Activated CD4-positive, alpha-beta T cell treated with anti-CD3 and anti-CD28 coated beads, Interleukin-2, amount 10 ng/mL, durations not matched to agents 24 days and 14 days (primary cell): ENCODE measurements at regions not wholly inside any gene's neighbourhood (a gene's known extent, or its start where the extent isn't known, plus 50 kb on each side); places are given as distances from the start of the nearest gene placed in this dataset.

ENCODE experiments used
- DNase-seq: peaks from one replicate; pipeline ENCODE4 v3.0.0; 2022
- H3K27ac Mint-ChIP-seq: one replicate; pipeline ENCODE4 v1.8.0; 2022; ENCODE audit warnings: mild to moderate bottlenecking, mixed read lengths
- H3K27me3 Mint-ChIP-seq: one replicate; pipeline ENCODE4 v1.8.0; 2022; ENCODE audit warnings: mixed read lengths
- H3K36me3 Mint-ChIP-seq: one replicate; pipeline ENCODE4 v1.8.0; 2022; ENCODE audit warnings: low read depth, mild to moderate bottlenecking, mixed read lengths
- H3K4me1 Mint-ChIP-seq: one replicate; pipeline ENCODE4 v1.8.0; 2021; ENCODE audit warnings: mixed read lengths
- H3K4me3 Mint-ChIP-seq: one replicate; pipeline ENCODE4 v1.8.0; 2022; ENCODE audit warnings: mild to moderate bottlenecking, moderate library complexity, mixed read lengths
- H3K9me3 Mint-ChIP-seq: one replicate; pipeline ENCODE4 v1.8.0; 2021; ENCODE audit warnings: mixed read lengths
- intact Hi-C: fragments of 100-400 bp; cut with micrococcal nuclease; formaldehyde crosslinking; loops from one replicate; pipeline ENCODE4 v1.15.1; 2023

DNA sequence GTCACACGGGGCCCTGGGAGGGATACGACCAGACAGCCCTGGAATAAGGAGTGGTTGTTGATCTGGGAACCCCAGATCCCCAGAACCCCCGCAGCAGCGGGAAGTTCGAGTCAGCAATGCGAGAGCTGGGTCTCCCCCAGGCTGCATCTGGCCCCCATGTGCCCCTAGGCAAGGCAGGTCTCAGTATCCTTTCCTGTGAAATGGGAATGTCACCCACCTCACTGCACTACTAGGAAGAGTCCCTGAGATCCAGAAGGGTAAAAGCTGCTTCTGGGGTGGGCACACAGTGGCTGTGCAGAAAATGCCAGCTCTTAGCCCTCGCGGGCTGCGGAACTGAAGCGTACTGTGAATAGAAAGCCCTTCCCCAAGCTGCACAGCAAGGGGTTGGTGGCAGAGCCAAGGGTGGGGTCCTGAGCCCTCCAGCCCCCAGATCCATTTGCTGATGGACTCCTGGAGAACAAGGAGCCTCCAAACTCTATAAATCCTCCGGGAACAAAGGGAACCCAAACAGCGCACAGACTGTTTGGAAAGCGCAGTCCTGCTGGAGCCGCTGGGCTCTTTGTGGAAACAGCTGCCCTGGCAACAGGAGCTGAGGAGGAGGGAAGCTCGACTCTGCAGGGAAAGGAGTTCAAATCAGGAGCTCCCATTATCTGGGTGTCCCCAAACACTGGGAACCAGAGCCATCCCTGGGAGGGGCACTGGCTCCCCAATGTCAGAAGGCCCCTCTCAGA is 68.2 kb upstream of the SHISAL1 start:
- H3K36me3 Mint-ChIP-seq, result no peaks in the 10 kb centered on the region
- no peaks in the 10 kb centered on the region for H3K4me1 Mint-ChIP-seq
- H3K4me3 Mint-ChIP-seq, result no peak overlapping the region
- intact Hi-C loops, result no loop called here
- no peaks in the 10 kb centered on the region for H3K9me3 Mint-ChIP-seq
- no peak for DNase-seq
- no peak overlapping the region for H3K27ac Mint-ChIP-seq
- H3K27me3 Mint-ChIP-seq, result peaks cover 5% of the 10 kb centered on the region

DNA sequence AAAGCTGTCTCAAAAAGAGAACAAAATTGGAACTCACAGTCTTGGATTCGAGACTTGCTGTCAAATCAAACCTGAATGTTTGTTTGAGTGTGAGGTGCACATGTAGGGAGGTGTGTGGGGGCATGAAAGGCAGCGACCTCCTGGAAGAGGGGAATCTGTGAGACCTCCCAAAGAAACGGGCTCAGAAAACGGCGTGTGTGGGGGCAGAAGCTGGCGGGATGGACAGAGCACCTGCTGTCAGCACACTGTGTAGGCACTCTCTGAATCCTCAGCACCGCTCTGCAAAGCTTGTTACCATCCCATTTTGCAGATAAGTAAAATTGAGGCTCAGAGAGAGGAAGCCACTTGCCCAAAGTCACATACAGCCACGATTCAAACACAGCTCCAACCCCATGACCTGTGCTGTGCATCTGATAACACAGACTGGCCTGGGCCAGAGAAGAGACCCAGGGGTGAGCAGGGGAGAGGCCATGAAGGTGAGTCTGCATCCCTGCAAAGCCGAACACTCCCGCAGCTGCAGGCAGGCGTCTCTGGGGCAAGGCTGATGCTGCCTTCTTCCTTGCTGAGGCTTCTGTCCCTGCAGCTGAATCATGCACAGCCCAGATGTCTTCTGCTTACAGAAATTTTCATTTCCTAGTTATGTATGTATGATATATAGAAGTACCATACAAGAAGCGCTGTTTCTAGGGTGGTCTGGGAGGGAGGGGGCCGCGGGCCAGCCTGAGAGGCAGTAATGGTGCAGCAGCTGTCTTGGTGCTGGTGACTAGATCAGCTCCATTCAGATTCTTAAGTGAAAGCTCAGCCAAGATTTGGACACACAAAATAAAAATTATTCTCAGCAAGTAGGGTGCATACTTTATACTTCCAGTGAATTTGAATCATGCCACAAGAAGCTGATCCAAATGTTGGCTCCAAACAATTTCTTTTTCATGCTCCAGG is 67.3 kb upstream of the SHISAL1 start:
- peaks cover 6% of the 10 kb centered on the region for H3K9me3 Mint-ChIP-seq
- H3K4me1 Mint-ChIP-seq, result no peaks in the 10 kb centered on the region
- intact Hi-C loops, result no loop called here
- DNase-seq, result no peak
- peaks cover 7% of the 10 kb centered on the region for H3K27me3 Mint-ChIP-seq
- H3K4me3 Mint-ChIP-seq, result no peak overlapping the region
- no peaks in the 10 kb centered on the region for H3K36me3 Mint-ChIP-seq
- no peak overlapping the region for H3K27ac Mint-ChIP-seq

DNA sequence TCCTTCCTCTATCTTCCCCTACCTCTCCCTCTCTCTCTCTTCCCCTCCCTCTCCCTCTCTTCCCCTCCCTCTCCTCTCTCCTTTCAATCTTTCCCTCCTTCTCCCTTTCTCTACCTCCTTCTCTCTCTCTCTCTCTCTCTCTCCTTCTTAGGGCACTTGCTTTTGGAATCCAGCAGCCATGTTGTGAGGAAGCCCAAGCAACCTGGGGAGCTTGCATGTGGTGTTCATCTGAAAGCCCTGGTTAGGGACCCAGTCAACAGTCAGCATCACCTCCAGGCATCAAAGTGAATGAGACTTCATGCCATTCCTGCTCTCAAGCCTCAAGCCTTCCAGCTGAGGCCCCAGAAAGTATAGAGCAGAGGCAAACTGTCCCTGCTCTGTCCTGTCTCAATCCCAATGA is 65.6 kb upstream of the SHISAL1 start:
- Mint-ChIP-seq H3K4me1 (no peaks in the 10 kb centered on the region), H3K4me3 (no peak overlapping the region)

DNA sequence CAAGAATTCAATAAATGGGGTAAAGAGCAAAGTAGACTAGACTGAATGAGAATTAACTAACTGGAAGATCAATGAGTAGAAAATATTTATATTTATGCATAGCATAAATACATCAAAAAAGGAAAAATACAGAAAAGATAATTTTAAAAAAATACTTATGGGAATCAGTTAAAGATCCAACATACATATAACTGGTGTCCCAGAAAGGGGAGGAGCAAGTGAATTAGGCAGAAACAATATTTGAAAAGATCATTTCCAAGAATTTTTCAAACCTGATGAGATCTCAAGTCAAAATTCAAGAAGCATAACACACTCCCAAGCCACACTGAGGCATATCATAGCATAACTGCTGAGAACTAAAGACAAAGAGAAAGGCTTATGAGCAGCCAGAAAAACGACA is 62.7 kb upstream of the SHISAL1 start:
- H3K36me3 Mint-ChIP-seq, result no peaks in the 10 kb centered on the region
- H3K9me3 Mint-ChIP-seq, result peaks cover 8% of the 10 kb centered on the region
- H3K27ac Mint-ChIP-seq, result no peak overlapping the region
- no peak overlapping the region for H3K4me3 Mint-ChIP-seq
- intact Hi-C loops, result no loop called here
- peaks cover 7% of the 10 kb centered on the region for H3K27me3 Mint-ChIP-seq
- no peaks in the 10 kb centered on the region for H3K4me1 Mint-ChIP-seq
- no peak for DNase-seq

More for the DNA sequence above, 65.6 kb upstream of the SHISAL1 start:
- Mint-ChIP-seq H3K36me3 (no peaks in the 10 kb centered on the region), H3K27ac (no peak overlapping the region), H3K27me3 (peaks cover 7% of the 10 kb centered on the region), H3K9me3 (peaks cover 8% of the 10 kb centered on the region)
- intact Hi-C loops, result no loop called here
- no peak for DNase-seq

DNA sequence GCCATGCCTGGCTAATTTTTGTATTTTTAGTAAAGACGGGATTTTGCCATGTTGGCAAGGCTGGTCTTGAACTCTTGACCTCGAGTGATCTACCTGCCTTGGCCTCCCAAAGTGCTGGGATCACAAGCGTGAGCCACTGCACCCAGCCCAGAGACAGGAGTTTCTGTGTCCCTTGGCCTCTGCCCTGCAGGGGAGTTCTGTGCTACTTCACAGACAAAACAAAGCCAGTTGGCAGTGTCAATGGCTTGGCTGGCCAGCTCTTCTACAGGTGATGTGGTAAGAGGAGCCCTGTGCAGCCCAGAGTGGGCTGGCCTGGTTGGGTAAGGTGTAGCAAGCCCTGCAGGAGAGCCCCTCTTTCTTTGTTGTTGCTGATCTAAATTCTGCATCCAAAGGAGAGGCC is 60.5 kb upstream of the SHISAL1 start:
- Mint-ChIP-seq H3K4me3 (no peak overlapping the region), H3K27ac (no peak overlapping the region), H3K36me3 (no peaks in the 10 kb centered on the region), H3K9me3 (peaks cover 8% of the 10 kb centered on the region), H3K4me1 (no peaks in the 10 kb centered on the region), H3K27me3 (peaks cover 7% of the 10 kb centered on the region)
- no peak for DNase-seq
- intact Hi-C loops, result no loop called here

DNA sequence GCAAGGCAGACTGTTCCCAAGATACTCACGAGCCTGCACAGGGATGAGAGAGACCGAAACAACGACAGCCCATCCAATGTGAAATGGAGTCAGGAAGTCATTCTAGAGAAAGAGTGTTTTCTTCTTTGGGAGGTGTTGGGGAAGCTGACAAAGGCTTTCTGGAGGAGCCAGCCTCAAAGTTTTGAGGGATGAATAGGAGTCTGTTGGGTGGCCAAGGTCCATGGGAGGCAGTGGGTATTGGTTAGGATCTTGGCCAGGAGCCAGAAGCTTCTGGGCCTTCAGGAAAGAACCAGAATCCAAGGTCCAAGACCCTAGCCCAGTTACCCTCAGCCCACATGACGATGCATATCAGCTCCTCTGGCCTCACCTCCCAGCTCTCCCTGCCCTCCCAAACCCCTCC is 59.9 kb upstream of the SHISAL1 start:
- Mint-ChIP-seq H3K4me3 (no peak overlapping the region), H3K9me3 (peaks cover 8% of the 10 kb centered on the region), H3K4me1 (no peaks in the 10 kb centered on the region), H3K36me3 (no peaks in the 10 kb centered on the region), H3K27me3 (peaks cover 6% of the 10 kb centered on the region), H3K27ac (no peak overlapping the region)
- no peak for DNase-seq
- intact Hi-C loops, result no loop called here

DNA sequence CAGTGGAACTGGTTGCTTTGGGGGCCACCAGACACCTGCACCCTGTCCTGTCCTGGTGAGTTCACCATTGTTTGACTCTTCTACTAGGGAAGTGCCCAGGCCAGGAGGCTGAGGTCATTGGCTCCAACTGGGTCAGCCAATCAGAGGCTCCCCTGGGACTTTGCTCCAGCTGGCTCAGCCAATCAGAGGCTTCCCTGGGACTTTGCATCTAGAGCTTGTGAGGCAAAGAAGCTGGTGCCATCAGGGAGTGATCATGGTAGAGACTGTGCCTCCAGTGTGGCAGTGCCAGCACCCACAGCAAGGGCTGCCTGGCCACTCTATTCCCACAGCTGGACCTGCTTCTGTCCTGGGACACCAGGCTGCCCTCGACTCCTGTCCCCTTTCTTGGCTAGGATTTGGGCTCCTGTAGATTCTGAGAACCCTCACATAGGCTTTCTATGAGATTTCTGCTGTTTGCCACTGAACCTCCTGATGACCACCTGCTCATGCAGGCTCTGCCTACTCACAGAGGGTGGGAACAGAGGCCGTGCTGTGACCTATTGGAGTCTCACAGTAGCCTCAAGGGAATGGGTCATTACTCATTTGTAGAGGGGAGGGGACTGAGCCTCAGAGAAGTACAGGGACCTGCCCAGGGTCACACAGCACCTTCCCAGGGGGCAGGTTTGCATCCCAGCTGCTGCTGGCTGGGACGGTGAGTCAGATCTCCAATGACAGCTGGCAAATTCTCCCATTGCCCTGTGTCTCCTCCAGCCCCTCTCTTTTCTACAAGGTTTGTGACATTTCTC is 59.2 kb upstream of the SHISAL1 start:
- peaks cover 8% of the 10 kb centered on the region for H3K9me3 Mint-ChIP-seq
- H3K4me3 Mint-ChIP-seq, result no peak overlapping the region
- no peak for DNase-seq
- H3K27ac Mint-ChIP-seq, result no peak overlapping the region
- intact Hi-C loops, result no loop called here
- no peaks in the 10 kb centered on the region for H3K4me1 Mint-ChIP-seq
- H3K27me3 Mint-ChIP-seq, result peaks cover 6% of the 10 kb centered on the region
- H3K36me3 Mint-ChIP-seq, result no peaks in the 10 kb centered on the region

DNA sequence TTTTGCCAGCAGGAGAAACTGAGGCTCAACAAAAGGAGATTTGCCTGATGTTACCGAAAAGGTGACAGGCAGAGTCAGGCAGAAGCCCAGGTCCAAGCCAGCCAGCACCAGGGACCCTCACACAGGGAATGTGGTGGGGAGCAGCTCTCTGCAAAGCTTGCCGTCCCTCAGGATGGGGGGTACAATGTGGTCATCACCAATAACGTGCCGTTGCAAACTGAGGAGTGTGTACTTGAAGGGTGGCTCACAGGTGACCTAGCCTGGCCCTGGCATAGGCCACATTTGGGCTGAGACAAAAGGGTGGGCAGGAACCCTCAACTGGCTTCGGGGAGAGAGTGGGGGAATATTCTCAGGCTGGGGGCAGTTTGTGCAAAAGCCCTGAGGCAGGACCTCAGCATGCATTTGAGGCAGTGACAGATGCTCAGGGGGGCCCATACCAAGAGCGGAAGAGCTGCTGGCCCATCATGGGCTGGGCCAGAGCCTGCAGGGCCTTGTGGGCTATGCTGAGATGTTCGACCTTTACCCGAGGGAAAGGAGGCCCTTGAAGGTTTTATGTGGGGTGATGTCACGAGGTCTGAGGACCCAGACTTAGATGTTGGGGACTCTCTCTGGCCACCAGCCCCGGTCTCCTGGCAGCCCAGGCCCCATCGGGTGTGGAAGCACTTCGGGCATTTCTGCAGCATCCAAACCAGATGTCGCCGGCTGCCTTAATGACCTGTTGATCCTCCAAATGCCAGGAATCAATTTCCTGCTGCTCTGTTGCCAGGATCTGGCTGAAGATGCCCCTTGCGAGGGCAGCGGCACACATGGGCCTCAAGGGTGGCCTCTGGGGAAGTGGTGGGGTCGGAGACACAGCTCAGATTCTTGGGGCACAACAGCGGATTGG is 57.4 kb upstream of the SHISAL1 start:
- no peaks in the 10 kb centered on the region for H3K4me1 Mint-ChIP-seq
- DNase-seq, result no peak
- H3K4me3 Mint-ChIP-seq, result no peak overlapping the region
- H3K9me3 Mint-ChIP-seq, result peaks cover 2% of the 10 kb centered on the region
- no peaks in the 10 kb centered on the region for H3K27me3 Mint-ChIP-seq
- no peak overlapping the region for H3K27ac Mint-ChIP-seq
- no peaks in the 10 kb centered on the region for H3K36me3 Mint-ChIP-seq
- intact Hi-C loops, result no loop called here

DNA sequence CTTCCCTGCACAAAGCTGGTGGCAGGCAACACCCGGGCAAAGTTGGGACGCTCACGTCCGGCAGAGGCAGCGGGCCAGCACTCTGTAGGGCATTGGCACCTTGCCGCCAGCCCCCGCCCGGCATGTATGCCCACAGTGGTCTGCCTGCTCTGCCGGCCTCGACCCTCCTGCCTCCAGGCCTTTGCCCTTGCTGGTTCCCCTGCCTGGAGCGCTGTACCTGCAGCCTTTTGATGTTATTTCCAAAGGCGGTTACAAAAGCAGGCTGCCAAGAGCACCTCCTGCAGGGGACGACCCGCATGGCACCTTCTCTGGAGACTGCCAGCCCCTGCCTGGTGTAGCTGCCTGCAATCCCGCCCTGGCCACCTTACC is 56.5 kb upstream of the SHISAL1 start:
- Mint-ChIP-seq H3K36me3 (no peaks in the 10 kb centered on the region), H3K4me1 (no peaks in the 10 kb centered on the region), H3K9me3 (no peaks in the 10 kb centered on the region), H3K27ac (no peak overlapping the region), H3K27me3 (no peaks in the 10 kb centered on the region), H3K4me3 (no peak overlapping the region)
- intact Hi-C loops, result no loop called here
- no peak for DNase-seq

DNA sequence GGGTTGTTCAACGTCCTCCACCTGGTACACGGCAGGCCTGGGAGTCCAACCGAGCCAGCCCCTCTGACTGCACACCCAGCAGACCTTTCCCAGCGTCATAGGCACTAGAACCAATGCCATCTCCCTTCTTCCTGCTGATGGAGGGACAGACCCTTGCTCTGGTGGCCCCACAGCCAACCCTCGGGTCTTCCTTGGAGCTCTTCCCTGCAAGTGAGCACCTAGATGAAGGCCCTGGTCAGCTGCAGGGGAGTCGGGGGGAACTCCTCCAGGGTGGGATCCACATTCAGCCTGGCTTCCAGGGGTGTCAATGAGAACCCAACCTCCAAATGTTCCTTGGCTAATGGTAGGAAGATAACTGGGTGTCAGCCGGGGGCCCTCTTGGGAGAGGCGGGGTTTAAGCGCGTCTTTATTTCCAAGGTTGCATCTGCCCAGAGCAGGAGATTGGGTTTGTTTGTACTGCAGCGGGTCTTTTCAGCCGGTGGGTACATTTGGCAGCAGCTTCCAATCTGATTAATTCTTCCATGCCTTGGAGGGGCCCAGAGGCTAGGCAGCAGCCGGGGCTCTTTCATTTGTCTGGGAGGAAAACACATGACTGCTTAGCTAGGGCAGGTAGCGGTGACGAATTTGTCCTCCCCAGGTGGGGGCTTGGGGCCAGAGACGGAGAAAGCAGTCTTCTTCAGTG is 56.0 kb upstream of the SHISAL1 start:
- Mint-ChIP-seq H3K36me3 (no peaks in the 10 kb centered on the region), H3K4me1 (no peaks in the 10 kb centered on the region), H3K27ac (no peak overlapping the region), H3K4me3 (no peak overlapping the region), H3K9me3 (no peaks in the 10 kb centered on the region), H3K27me3 (no peaks in the 10 kb centered on the region)
- no peak for DNase-seq
- intact Hi-C loops, result no loop called here

DNA sequence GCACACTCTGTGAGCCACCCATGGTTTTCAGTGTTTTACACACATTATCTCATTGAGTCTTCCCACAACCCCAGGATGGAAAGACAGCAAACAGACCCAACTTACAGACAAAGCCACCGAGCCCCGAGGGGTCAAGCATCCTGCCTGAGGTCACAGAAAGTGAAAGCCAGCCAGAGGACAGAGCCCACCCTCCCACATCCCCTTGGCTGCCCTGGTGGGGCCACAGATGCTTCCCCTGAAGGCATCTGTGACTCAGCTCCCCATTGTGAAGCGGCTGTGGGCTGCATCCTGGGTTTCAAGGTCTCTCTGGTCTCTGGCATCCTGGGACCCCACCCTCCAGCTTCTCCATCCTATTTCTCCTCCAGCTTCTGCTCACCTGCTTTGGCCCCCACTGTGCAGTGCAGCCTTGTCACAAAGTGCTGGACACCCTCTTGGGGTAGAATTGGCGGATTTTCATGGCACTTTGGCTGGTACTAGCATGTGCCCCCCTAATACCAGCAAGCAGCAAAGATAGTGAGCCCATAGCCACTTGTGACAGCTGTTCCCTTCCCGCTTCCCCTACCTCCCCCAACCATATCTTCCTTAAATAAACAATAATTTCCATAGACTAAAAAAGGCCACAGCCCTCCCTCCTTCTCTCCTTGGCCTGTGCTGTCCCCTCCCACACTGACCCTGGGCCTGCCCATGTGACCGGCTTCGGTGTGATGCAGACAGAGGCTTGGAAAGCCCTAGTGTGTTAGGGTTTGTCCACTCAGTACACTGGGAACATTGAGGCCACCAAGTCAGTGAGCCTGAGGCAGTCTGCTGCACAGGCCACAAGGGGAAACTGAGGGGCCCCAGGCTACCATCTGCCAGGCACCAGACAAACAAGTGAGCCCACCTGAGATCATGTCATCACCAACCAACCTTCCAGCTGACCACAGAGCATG is 53.9 kb upstream of the SHISAL1 start:
- H3K4me1 Mint-ChIP-seq, result no peaks in the 10 kb centered on the region

DNA sequence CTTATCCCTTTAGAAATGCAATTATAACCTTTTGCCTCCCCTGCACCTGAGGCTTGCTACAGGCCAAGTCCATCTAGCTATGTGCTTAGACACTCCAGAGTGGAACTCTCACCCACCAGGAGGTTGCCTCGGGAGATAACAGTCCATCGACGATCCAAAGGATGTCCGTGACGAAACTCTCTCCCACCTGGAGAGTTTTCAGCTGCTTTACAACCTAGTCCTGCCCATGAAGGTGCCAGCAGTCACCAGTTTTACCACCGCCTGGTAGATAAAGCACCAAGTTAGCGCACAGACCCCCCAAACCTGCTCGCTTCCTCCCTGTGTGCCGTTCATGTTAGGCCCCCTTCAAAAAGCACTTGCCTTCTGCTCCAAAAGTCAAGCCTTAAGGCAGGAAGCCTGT is 53.1 kb upstream of the SHISAL1 start:
- Mint-ChIP-seq H3K4me3 (no peak overlapping the region), H3K36me3 (no peaks in the 10 kb centered on the region), H3K9me3 (no peaks in the 10 kb centered on the region), H3K27me3 (no peaks in the 10 kb centered on the region), H3K27ac (no peak overlapping the region), H3K4me1 (no peaks in the 10 kb centered on the region)
- intact Hi-C loops, result no loop called here
- no peak for DNase-seq

More for the DNA sequence above, 53.9 kb upstream of the SHISAL1 start:
- intact Hi-C loops, result no loop called here
- H3K27me3 Mint-ChIP-seq, result no peaks in the 10 kb centered on the region
- H3K4me3 Mint-ChIP-seq, result no peak overlapping the region
- H3K36me3 Mint-ChIP-seq, result no peaks in the 10 kb centered on the region
- no peak overlapping the region for H3K27ac Mint-ChIP-seq
- DNase-seq, result no peak
- H3K9me3 Mint-ChIP-seq, result no peaks in the 10 kb centered on the region
